AG08396 (cell line): ENCODE measurements at regions not wholly inside any gene's neighbourhood (a gene's known extent, or its start where the extent isn't known, plus 50 kb on each side); places are given as distances from the start of the nearest gene placed in this dataset.

ENCODE experiments used
- DNase-seq: peaks from one replicate; pipeline ENCODE4 v3.0.0; 2012; ENCODE audit warnings: low spot score, mixed read lengths

DNA sequence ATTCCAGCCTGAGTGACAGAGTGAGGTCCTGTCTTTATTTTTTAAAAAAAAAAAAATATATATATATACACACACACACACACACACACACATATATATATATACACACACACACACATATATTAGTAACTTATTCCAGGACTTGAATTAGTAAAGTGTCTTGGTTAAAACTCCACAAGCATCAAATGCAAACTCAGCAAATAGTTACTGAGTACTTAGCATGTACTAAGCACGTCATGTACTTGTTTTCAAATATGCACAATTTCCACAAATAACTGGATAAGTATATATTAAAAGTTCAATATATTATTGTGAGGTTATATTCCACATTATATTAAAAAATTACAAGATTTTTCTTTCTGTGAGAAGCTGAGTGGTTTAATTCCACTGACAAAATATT, 304.7 kb downstream of the ZEB2 start:
- DNase-seq = no peak

DNA sequence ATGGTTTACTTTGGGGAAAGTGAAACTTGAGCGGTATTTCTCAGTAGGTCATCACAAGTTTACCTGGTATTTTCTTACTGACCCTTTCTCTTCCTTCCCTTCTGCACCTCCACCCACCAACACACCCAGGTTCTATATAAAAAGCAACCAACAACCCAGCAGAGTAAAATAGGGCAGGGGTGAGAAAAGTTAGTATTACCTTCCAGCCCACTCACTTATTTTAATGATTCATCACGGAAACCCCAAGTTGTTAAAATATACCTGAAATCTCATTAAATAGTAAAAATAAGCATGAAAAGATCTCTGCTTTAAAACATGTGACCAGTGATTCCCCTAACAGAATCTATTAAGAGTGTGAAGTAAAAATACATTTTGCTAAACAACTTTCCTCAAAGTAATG, 306.1 kb downstream of the ZEB2 start:
- DNase-seq = no peak

GRCh38 chr2:144211826-144212225, 308.1 kb downstream of the ZEB2 start:
- no peak for DNase-seq

DNA sequence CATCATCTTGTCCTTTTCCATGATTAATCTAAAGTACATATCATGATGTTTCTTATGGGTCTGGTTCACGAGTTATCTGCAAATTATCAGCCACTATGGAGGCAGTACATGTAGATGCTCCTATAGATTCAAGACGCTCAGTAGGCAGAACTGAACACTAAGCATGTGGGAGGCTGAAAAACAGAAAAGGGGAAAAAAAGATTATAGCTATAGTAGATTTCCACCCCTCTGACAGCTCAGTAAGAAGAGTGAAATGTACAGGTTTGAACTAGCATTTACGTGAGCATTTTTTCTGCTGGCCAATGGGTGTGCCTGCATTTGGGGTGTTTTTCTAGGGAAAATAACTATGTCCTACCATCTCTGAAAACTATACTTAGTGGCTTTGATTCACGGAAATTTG, 308.9 kb downstream of the ZEB2 start:
- no peak for DNase-seq

- no peak for DNase-seq
Measured at GRCh38 chr2:144210076-144210475, 309.8 kb downstream of the ZEB2 start.

- no peak for DNase-seq
Measured at GRCh38 chr2:144208924-144209323, 311.0 kb downstream of the ZEB2 start.

DNA sequence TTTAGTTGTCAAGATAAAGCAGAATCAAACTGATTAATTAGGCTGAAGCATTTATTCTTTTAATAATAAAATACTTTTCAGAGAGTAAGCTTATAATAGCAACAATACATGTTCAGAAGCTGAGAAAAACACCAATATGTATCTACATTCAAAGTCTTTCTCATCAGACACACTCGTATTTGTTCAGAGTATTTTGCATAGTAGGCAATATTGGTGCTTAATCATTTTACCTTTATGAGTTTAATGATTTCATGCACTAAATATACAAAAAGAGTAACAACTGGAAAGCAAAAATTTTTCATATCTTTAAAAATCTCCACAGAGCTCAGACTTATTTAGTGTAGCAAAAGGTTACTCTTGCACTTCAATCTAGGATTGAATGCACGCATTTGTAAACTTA, 313.9 kb downstream of the ZEB2 start:
- no peak for DNase-seq

DNA sequence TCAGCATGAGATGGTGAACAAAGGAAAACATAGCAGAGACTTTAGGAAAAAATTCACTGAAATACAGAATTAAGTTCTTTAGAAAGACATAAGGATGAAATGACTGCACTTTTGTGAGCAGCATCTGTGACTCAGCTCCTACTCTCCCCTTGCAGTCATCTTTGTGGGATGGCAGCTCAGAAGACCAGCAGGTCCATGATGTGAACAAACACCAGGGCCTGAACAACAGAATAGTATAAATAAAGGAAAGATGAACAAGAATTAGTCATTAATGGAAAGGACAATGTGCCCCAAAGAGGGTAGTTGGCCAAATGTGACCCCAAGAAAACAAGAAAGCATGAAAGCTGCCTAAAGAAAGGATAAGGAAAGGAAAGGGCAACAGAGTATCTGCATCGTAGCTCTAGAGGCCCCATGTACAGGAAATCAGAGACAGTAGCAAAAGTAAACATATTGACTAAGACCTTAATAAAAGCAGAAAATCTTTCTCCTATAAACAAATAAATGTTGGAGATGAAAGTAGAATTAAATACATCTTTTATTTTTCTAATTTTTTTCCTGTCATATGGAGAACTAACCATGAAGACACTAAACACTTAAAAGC, 318.0 kb downstream of the ZEB2 start:
- peak; percentile 27 for DNase-seq

DNA sequence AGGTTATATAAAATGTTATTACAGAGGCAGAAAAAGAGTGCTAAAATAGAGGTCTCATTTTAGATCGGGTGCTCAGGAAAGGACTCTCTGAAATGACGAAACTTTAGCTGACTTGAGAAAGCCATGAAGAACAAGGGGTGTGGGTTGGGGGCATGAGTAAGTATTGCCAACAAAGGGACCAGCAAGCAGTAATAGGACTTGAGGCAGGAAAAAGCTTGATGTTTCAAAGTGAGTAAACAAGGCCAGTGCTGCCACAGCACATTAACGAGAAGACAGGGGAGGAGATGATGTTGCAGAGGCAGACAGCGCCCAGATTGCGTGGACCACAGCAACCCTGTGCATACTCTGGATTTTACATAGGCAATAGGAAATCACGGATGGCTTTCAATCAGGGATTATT, 318.8 kb downstream of the ZEB2 start:
- no peak for DNase-seq

DNA sequence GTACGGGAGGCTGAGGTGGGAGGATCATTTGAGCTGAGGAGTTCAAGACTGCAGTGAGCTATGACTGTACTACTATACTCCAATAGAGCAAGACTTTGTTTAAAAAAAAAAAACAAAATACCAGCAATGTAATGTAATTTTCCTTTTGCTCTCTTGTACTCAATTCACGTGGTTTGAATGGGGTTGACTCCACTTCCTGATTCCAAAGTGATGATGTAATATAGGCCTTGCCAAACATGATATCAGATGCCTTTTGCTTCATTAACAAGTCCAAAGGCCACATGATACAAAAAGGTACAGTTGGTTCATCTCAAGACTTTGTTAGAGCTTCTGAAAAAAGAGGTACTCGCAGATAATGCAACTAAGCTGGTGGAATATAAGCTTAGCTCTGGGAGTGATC, 321.8 kb downstream of the ZEB2 start:
- DNase-seq = no peak

DNA sequence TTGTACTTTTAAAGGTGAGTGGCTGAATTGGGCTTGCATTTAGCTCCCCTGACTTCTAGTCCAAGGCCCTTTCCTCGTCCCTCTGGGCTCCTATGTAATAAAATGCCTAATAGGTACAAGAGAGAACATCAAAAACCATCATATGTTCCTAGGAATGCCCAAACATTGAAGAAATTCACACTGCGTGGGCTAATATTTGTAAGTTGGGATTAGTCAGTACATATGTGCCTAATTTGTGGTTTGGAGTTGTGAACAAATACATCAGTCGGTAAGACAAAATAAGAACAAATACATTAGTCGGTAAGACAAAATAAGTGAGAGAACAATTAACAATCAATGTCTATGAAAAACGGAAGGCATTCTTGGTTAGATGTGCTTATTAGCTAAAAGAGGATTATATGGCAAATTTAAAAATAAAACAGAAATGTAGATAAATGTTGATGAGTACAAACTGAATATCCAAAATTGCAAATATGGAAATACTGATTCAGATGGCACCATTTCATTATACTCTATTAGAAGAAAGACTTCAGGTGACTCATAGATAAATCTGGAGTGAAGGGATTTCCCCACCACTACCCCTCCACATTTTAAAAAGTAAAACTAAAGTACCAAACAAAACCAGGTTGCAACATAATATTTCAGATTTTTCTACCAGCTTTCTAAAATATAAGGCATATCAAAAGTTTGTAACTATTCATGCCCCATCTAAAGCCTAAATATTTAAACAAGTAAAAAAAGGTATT, 325.4 kb downstream of the ZEB2 start:
- DNase-seq = no peak

- DNase-seq = no peak
Measured at GRCh38 chr2:144190908-144191605, 328.9 kb downstream of the ZEB2 start.

DNA sequence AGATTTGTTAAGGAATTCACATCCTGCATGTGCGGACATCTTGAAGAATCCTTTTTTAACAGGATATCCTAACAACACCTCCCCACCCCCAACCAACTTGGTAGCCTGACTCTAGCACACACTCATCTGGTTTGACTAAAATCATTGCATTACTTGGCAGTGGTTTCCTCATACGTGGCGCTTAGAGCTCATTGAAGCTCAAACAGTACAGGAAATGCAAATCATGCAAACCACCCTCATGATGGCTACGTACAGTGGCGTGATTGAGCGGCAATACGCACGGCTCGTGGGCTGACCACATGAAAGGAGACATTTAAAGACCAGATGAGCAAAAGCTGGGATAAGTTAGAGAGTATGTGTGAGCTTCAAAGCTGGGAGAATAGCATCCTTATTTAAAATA, 336.2 kb downstream of the ZEB2 start:
- DNase-seq = no peak

- no peak for DNase-seq
Measured at GRCh38 chr2:144181001-144181400, 338.9 kb downstream of the ZEB2 start.

- no peak for DNase-seq
Measured at GRCh38 chr2:144180131-144180530, 339.8 kb downstream of the ZEB2 start.

GRCh38 chr2:144170179-144170578, 349.7 kb downstream of the ZEB2 start:
- no peak for DNase-seq

DNA sequence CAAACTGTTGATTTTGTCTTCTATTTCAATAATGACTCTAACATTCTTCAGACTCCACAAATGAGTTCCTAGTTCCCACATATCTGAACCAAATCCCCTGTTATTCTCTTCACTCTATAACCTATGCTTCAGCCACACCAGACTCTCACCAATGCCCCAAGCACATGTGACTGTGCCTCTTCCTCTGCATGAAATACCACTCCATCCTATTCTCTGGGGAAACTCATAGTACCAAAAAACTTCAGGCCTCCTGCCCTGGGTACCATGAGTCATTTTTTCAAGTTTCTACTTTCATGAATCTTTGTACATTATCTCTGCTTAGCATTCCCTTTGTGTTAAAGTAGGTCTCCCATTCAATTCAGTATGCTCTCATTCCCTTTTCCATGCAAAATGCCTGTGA, 353.2 kb downstream of the ZEB2 start:
- DNase-seq = no peak

DNA sequence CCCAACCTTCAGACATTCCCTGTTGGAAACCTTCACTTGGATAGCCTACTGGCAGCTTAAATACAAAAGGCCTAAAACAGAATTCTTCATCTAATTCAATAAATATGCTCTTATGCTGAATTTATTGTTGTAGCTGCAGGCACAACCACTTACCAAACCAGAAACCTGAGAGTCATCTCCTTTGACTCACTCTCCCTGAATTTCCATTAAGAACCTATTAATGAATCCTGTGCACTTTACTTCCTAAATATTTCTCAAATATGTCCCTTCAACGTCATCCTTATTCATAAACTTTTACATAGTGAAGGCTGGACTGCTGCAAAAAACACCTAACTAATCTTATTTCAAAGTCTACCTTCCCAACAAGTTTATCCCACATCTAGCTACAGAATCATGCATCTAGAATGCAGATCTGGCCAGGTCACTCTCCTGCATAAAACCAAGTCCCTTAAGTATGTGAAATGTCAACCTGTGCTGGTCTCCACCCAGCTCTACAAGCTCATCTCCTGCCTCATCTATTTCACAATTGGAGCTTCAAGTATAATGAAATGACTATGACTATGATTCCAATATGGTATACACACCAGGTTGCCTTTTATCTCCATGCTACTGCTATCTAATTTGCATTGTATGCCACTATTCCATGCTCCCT, 354.2 kb downstream of the ZEB2 start:
- DNase-seq = no peak

GRCh38 chr2:144163592-144163991, 356.3 kb downstream of the ZEB2 start:
- no peak for DNase-seq

DNA sequence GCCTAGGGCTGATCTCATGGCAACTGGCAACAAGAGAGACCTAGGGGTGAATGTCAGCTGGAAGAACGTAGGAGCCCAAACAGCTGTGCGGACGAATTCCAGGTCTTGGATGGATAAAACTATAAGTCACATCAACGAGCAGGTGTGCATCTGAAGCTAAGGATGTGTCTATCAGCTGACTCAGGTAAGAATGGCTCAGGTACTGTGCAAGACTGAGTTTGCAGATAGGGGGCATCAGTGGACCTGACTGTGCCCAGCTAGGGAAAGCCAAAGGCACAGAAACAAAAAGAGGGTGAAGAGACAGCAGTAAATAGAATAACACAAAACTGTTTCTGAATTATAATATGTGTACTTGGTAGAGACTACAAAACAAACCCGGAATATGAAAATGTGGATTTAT, 357.3 kb downstream of the ZEB2 start:
- DNase-seq = no peak

DNA sequence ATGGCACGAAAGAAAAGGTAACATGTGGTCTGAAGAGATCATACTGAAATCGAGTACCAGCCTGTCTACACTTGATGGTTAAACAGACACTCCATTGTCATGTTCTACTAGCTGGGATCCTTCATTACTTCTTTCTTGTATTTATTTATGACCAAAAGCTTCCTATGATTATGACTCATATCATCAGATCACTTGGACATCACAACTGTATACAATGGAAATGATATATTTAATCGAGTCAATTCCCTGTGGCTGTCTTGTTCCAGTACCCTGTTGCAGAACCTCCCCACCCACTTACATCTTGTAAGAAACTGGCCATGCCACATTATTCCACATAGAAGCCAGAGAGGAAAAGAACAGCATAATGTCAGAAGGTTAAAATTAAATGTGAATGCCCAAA, 358.9 kb downstream of the ZEB2 start:
- DNase-seq = no peak

GRCh38 chr2:144159240-144159639, 360.7 kb downstream of the ZEB2 start:
- DNase-seq = no peak

DNA sequence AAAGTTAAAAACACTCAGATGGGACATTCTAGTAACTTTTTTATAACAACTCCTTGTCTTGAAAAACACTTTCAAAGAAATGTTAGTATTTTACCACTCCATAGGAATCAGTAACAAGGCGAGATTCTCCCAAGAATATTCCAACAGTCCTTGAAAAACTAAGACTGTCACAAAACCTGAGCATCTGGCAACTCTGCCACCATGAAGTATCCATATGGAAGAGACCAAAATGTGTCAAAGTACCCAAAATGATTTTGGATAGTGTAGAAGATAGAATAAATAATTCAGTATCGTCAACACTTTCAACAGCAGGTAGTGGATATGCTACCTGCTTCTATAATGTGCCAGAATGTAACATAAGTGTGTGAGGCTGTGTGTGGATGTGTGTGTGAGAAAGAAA, 361.8 kb downstream of the ZEB2 start:
- DNase-seq = no peak
